GF-D8 (cell line): ENCODE measurements at regions not wholly inside any gene's neighbourhood (a gene's known extent, or its start where the extent isn't known, plus 50 kb on each side); places are given as distances from the start of the nearest gene placed in this dataset.
"Not testable (repeated sequence)": the region's sequence is repeated elsewhere in the genome, so short reads cannot be mapped to it uniquely, and the experiment has no call there.

ENCODE experiments used
- DNase-seq: peaks from one replicate; lab custom pipeline; 2025; lab: John Stamatoyannopoulos, UW

GRCh38 chr21:9943639-9944038 lies 577.7 kb upstream of the TPTE start:
- DNase-seq, result not testable (repeated sequence)

- not testable (repeated sequence) for DNase-seq
Observed at GRCh38 chr21:9946057-9946456, 575.3 kb upstream of the TPTE start.

GRCh38 chr21:9949510-9950289 lies 571.7 kb upstream of the TPTE start:
- DNase-seq, result not testable (repeated sequence)

GRCh38 chr21:9950363-9950762 lies 571.0 kb upstream of the TPTE start:
- not testable (repeated sequence) for DNase-seq

GRCh38 chr21:9958791-9959190 lies 562.6 kb upstream of the TPTE start:
- DNase-seq, result not testable (repeated sequence)

- DNase-seq, result not testable (repeated sequence)
Observed at GRCh38 chr21:9959220-9959964, 562.0 kb upstream of the TPTE start.

GRCh38 chr21:9969399-9969798 lies 552.0 kb upstream of the TPTE start:
- not testable (repeated sequence) for DNase-seq

GRCh38 chr21:9972018-9972417 lies 549.4 kb upstream of the TPTE start:
- DNase-seq, result not testable (repeated sequence)

- not testable (repeated sequence) for DNase-seq
Observed at GRCh38 chr21:9978371-9978770, 543.0 kb upstream of the TPTE start.

- DNase-seq, result not testable (repeated sequence)
Observed at GRCh38 chr21:9997507-9997906, 523.9 kb upstream of the TPTE start.

GRCh38 chr21:10002762-10003313 lies 518.5 kb upstream of the TPTE start:
- DNase-seq, result not testable (repeated sequence)

GRCh38 chr21:10005791-10006190 lies 515.6 kb upstream of the TPTE start:
- not testable (repeated sequence) for DNase-seq

- DNase-seq, result not testable (repeated sequence)
Observed at GRCh38 chr21:10016991-10017390, 504.4 kb upstream of the TPTE start.

- DNase-seq, result not testable (repeated sequence)
Observed at GRCh38 chr21:10017757-10018156, 503.6 kb upstream of the TPTE start.

- DNase-seq, result not testable (repeated sequence)
Observed at GRCh38 chr21:10021462-10021861, 499.9 kb upstream of the TPTE start.

- not testable (repeated sequence) for DNase-seq
Observed at GRCh38 chr21:10022745-10023144, 498.6 kb upstream of the TPTE start.
